T-cell (primary cell): ENCODE measurements at regions not wholly inside any gene's neighbourhood (a gene's known extent, or its start where the extent isn't known, plus 50 kb on each side); places are given as distances from the start of the nearest gene placed in this dataset.

ENCODE experiments used
- ATAC-seq, 4 experiments: fragments of 200-7000 bp in 3 of 4; fragments of 150-1000 bp in 1 of 4; cut with Tn5 transposase; replicated peaks in 1 of 4; 1 replicate in 3 of 4; 2 replicates in 1 of 4; pipeline ENCODE4 v1.10.0; 2021; ENCODE audit warnings: moderate library complexity in 3 of 4, mild to moderate bottlenecking in 2 of 4, moderate number of reproducible peaks in 1 of 4
- CTCF ChIA-PET, 2 donors: fragments of 300-600 bp; sonication (Branson Sonifier 250); formaldehyde crosslinking; loops; one replicate each; lab custom pipeline; 2022; ENCODE audit warnings: antibody characterized with exemption in 2 of 2; lab: Charles Lee
- POLR2A ChIA-PET, 2 donors: fragments of 300-600 bp; sonication (Branson Sonifier 250); formaldehyde crosslinking; loops; one replicate each; lab custom pipeline; 2022; ENCODE audit warnings: antibody characterized with exemption in 2 of 2; lab: Charles Lee
- DNase-seq, 35 experiments: peaks; one replicate each; pipeline versions ENCODE4 v3.0.0 to v3.0.0-alpha.2; 2013 to 2023
- H3K27ac ChIP-seq: one replicate; pipeline ENCODE4 v1.5.1; 2013; ENCODE audit warnings: low read length
- H3K27me3 ChIP-seq, 2 experiments: replicated peaks in 1 of 2; 1 replicate in 1 of 2; 2 replicates in 1 of 2; pipeline versions ENCODE4 v1.6.1 to v1.7.0; 2013; ENCODE audit warnings: low read length in 1 of 2, mixed read lengths in 1 of 2; ENCODE audit not compliant: control insufficient read depth in 2 of 2, insufficient read depth in 2 of 2; ENCODE audit errors: extremely low read depth in 1 of 2
- H3K36me3 ChIP-seq, 2 donors: 1 replicate in 1 of 2; 2 replicates in 1 of 2; pipeline versions ENCODE4 v1.6.1 to v1.7.0; 2013; ENCODE audit warnings: low read length in 1 of 2; ENCODE audit not compliant: control insufficient read depth in 2 of 2, insufficient read depth in 1 of 2; ENCODE audit errors: extremely low read depth in 1 of 2
- H3K4me1 ChIP-seq, 2 experiments: 1 replicate in 1 of 2; 2 replicates in 1 of 2; pipeline versions ENCODE4 v1.6.1 to v1.7.0; 2013; ENCODE audit warnings: low read length in 2 of 2, mixed read lengths in 1 of 2; ENCODE audit not compliant: insufficient read depth in 2 of 2, control insufficient read depth in 1 of 2; ENCODE audit errors: extremely low read depth in 1 of 2
- H3K4me3 ChIP-seq, 2 donors: 1 replicate in 1 of 2; 2 replicates in 1 of 2; pipeline versions ENCODE4 v1.5.1 to v1.7.0; 2013; ENCODE audit warnings: mild to moderate bottlenecking in 2 of 2, low read length in 1 of 2, moderate library complexity in 1 of 2; ENCODE audit not compliant: control insufficient read depth in 1 of 2; ENCODE audit errors: extremely low read depth in 1 of 2
- H3K9me3 ChIP-seq: 2 replicates; pipeline ENCODE4 v1.7.0; 2013
- H3K27ac Mint-ChIP-seq, 2 donors: one replicate each; pipeline ENCODE4 v1.8.0; 2020 to 2021; ENCODE audit warnings: mild to moderate bottlenecking in 2 of 2, mixed read lengths in 2 of 2
- H3K27me3 Mint-ChIP-seq, 2 donors: one replicate each; pipeline ENCODE4 v1.8.0; 2021 to 2022; ENCODE audit warnings: mixed read lengths in 2 of 2
- H3K36me3 Mint-ChIP-seq: one replicate; pipeline ENCODE4 v1.8.0; 2021; ENCODE audit warnings: mixed read lengths
- H3K4me1 Mint-ChIP-seq, 3 donors: one replicate each; pipeline ENCODE4 v1.8.0; 2020 to 2022; ENCODE audit warnings: mixed read lengths in 3 of 3, mild to moderate bottlenecking in 1 of 3
- H3K4me3 Mint-ChIP-seq, 3 donors: one replicate each; pipeline ENCODE4 v1.8.0; 2020 to 2022; ENCODE audit warnings: mild to moderate bottlenecking in 3 of 3, mixed read lengths in 3 of 3, moderate library complexity in 3 of 3
- H3K9me3 Mint-ChIP-seq, 3 donors: one replicate each; pipeline ENCODE4 v1.8.0; 2020 to 2022; ENCODE audit warnings: mixed read lengths in 3 of 3
- WGBS: methylation state at CpG from one replicate; pipeline ENCODE4 v1.1.5; 2013; ENCODE audit warnings: missing lambda C conversion rate; ENCODE audit not compliant: insufficient coverage; 5-methylcytosine and 5-hydroxymethylcytosine counted together

DNA sequence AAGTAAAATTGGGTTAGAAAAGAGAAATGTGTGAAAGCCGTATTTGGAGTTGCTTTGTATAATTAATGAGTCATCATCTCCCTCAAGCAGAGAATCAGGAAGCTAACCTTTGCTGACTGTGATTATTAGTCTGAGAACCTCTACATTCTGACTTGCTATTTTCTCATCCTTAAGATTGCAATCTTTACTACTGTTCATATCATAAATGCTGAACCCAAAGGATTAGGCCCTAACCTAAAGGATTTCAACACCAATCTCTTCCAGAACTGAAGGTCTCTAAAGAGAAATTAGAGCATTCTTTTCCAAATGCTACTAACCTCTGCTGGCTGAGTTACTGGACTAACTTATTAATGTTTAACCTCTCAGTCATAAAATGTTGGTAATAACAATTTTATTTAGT is 538.1 kb upstream of the MEF2C start:
- ATAC-seq (no peak), DNase-seq (no peak)
- Mint-ChIP-seq H3K4me1 (no peaks in the 10 kb centered on the region), H3K27ac (no peak overlapping the region), H3K27me3 (no peaks in the 10 kb centered on the region), H3K9me3 (peaks cover 0 to 27% (median 2%) of the 10 kb centered on the region in 3 donors), H3K36me3 (no peaks in the 10 kb centered on the region), H3K4me3 (no peak overlapping the region)
- ChIA-PET CTCF (no interaction called here), POLR2A (no interaction called here)
- H3K4me1 ChIP-seq = peaks cover 0 to 13% of the 10 kb centered on the region in 2 experiments
- no peak overlapping the region for H3K27ac ChIP-seq
- no peaks in the 10 kb centered on the region for H3K27me3 ChIP-seq
- no peaks in the 10 kb centered on the region for H3K36me3 ChIP-seq
- WGBS = no CpG with 5 or more reads among the region's 1 CpG
- H3K9me3 ChIP-seq = no peaks in the 10 kb centered on the region
- H3K4me3 ChIP-seq = no peak overlapping the region

DNA sequence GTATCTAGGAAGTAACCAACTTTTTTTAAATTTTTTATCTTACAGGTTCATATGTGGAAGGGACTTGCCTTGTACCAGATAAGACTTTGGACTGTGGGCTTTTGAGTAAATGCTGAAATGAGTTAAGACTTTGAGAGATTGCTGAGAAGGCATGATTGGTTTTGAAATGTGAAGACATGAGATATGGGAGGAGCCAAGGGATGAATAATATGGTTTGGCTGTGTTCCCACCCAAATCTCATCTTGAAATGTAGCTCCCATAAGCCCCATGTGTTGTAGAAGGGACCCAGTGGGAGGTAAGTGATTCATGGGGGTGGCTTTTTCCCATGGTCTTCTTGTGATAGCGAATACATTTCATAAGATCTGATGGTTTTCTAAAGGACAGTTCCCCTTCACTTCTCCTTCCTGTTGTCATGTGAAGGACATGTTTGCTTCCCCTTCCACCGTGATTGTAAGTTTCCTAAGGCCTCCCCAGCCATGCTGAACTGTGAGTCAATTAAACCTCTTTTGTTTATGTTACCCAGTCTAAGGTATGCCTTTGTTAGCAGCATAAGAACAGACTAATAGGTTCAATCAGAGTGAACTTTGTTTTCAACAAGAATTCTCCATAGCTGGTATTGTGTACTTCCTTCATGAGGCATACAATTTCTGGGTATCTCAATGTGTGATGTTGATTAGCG is 535.6 kb upstream of the MEF2C start:
- Histone ChIP-seq H3K27me3 (no peaks in the 10 kb centered on the region), H3K36me3 (no peaks in the 10 kb centered on the region), H3K4me1 (no peaks in the 10 kb centered on the region), H3K27ac (no peak overlapping the region), H3K9me3 (no peaks in the 10 kb centered on the region), H3K4me3 (no peak overlapping the region)
- no peak overlapping the region for H3K4me3 Mint-ChIP-seq
- ATAC-seq (no peak), DNase-seq (no peak)
- ChIA-PET CTCF (no interaction called here), POLR2A (no interaction called here)
- peaks cover 0 to 28% (median 2%) of the 10 kb centered on the region in 3 donors for H3K9me3 Mint-ChIP-seq
- no peak overlapping the region for H3K27ac Mint-ChIP-seq
- no peaks in the 10 kb centered on the region for H3K27me3 Mint-ChIP-seq
- WGBS = 80% methylated on average over 1 of the region's 3 CpGs
- H3K4me1 Mint-ChIP-seq = no peaks in the 10 kb centered on the region
- H3K36me3 Mint-ChIP-seq = no peaks in the 10 kb centered on the region

DNA sequence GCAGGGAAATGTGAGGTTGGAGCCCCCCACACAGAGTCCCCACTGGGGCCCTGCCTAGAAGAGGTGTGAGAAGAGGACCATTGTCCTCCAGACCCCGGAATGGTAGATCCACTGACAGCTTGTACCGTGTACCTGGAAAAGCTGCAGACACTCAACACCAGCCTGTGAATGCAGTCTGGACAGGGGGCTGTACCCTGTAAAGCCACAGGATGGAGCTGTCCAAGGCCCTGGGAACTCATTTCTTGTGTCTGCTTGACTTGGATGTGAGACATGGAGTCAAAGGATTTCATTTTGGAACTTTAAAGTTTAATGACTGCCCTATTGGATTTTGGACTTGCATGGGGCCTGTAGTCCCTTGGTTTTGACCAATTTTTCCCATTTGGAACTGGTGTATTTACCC is 535.0 kb upstream of the MEF2C start:
- H3K4me3 Mint-ChIP-seq = no peak overlapping the region
- no peaks in the 10 kb centered on the region for H3K4me1 ChIP-seq
- H3K4me1 Mint-ChIP-seq = no peaks in the 10 kb centered on the region
- H3K4me3 ChIP-seq = no peak overlapping the region
- H3K27ac ChIP-seq = no peak overlapping the region
- no peaks in the 10 kb centered on the region for H3K36me3 Mint-ChIP-seq
- H3K9me3 Mint-ChIP-seq = peaks cover 0 to 26% (median 2%) of the 10 kb centered on the region in 3 donors
- WGBS = 81% methylated on average over 2 of the region's 2 CpGs
- H3K9me3 ChIP-seq = no peaks in the 10 kb centered on the region
- CTCF ChIA-PET = no interaction called here
- DNase-seq (no peak), ATAC-seq (no peak)
- no peaks in the 10 kb centered on the region for H3K36me3 ChIP-seq
- no peaks in the 10 kb centered on the region for H3K27me3 ChIP-seq
- no peaks in the 10 kb centered on the region for H3K27me3 Mint-ChIP-seq
- POLR2A ChIA-PET = no interaction called here
- no peak overlapping the region for H3K27ac Mint-ChIP-seq

DNA sequence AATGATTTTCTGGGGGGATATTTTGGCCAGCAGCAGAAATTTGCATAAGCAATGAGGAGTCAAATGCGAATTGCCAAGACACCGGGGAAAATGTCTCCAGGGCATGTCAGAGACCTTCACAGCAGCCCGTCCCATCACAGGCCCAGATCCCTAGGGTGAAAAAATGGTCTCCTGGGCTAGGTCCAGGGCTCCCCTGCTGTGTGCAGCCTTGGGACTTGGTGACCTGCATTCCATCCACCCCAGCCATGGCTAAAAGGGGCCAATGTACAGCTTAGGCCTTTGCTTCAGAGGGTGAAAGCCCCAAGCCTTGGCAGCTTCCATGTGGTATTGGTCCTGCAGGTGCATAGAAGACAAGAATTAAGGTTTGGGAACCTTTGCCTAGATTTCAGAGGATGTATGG is 534.5 kb upstream of the MEF2C start:
- POLR2A ChIA-PET = no interaction called here
- 85% methylated on average over 3 of the region's 3 CpGs for WGBS
- ATAC-seq = no peak

DNA sequence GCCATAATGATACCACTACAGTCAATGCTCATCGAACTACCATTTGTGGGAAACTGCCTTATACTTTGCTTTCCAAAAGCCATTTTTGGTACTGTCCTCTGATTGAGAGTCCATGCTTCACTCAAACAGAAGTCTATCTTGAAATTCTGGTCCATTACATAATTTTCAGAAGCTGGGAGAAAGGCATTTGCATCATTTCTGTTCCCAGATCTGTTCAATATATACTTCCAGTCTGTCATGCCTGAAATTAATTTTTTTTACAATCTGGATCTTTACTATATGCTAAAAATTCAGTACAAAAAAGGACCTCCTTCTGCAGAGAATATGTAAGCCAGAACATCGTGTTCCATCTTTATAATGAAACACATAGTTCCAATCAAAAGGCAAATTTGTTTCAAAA is 528.9 kb upstream of the MEF2C start:
- no CpG with 5 or more reads among the region's 2 CpGs for WGBS
- no peak for ATAC-seq
- no peak for DNase-seq

More for the DNA sequence above, 534.5 kb upstream of the MEF2C start:
- Mint-ChIP-seq H3K9me3 (peaks cover 0 to 24% (median 4%) of the 10 kb centered on the region in 3 donors), H3K36me3 (no peaks in the 10 kb centered on the region), H3K4me3 (no peak overlapping the region), H3K27me3 (no peaks in the 10 kb centered on the region), H3K4me1 (no peaks in the 10 kb centered on the region), H3K27ac (no peak overlapping the region)
- H3K4me3 ChIP-seq = no peak overlapping the region
- CTCF ChIA-PET = no interaction called here
- no peak overlapping the region for H3K27ac ChIP-seq
- H3K27me3 ChIP-seq = no peaks in the 10 kb centered on the region
- no peaks in the 10 kb centered on the region for H3K4me1 ChIP-seq
- no peak for DNase-seq
- no peaks in the 10 kb centered on the region for H3K9me3 ChIP-seq
- H3K36me3 ChIP-seq = no peaks in the 10 kb centered on the region

DNA sequence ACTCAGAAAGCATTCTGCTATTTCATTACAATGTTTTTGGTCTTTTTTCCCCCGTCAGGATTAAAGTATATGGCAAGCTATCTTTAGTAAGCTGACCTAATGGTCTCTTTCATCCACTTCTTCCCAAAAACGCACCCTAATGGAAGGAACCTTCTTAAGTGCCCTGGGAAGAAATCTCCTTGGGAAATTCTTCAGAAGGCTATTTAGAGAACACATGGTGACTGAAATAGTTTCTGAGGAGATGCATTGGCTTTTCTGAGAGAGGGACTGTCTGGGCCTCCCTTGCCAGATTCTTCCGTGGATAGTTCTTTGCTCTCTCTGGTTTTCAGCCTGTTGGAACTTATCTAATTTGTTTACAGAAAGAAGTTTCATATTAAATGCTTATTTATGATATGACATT is 524.1 kb upstream of the MEF2C start:
- Histone ChIP-seq H3K4me3 (no peak overlapping the region), H3K9me3 (no peaks in the 10 kb centered on the region), H3K27ac (no peak overlapping the region), H3K36me3 (no peaks in the 10 kb centered on the region), H3K27me3 (no peaks in the 10 kb centered on the region), H3K4me1 (no peaks in the 10 kb centered on the region)
- H3K9me3 Mint-ChIP-seq = peaks cover 0 to 5% (median 0%) of the 10 kb centered on the region in 3 donors
- H3K27ac Mint-ChIP-seq = no peak overlapping the region
- ATAC-seq (no peak), DNase-seq (no peak)
- no peaks in the 10 kb centered on the region for H3K36me3 Mint-ChIP-seq
- no CpG with 5 or more reads among the region's 3 CpGs for WGBS
- no peaks in the 10 kb centered on the region for H3K4me1 Mint-ChIP-seq
- H3K4me3 Mint-ChIP-seq = no peak overlapping the region
- POLR2A ChIA-PET = no interaction called here
- CTCF ChIA-PET = interaction anchor here in 1 of 2 donors (0.9 kb wide), 1 partner anchor 1780 kb away, joined by 4 read pairs; no protein-coding TSS in a partner anchor
- H3K27me3 Mint-ChIP-seq = no peaks in the 10 kb centered on the region

More for the DNA sequence above, 528.9 kb upstream of the MEF2C start:
- H3K36me3 ChIP-seq = no peaks in the 10 kb centered on the region
- H3K9me3 ChIP-seq = no peaks in the 10 kb centered on the region
- H3K4me3 Mint-ChIP-seq = no peak overlapping the region
- peaks cover 0 to 15% (median 2%) of the 10 kb centered on the region in 3 donors for H3K9me3 Mint-ChIP-seq
- ChIA-PET POLR2A (no interaction called here), CTCF (no interaction called here)
- no peak overlapping the region for H3K27ac ChIP-seq
- H3K4me3 ChIP-seq = no peak overlapping the region
- no peaks in the 10 kb centered on the region for H3K4me1 ChIP-seq
- no peaks in the 10 kb centered on the region for H3K36me3 Mint-ChIP-seq
- H3K27ac Mint-ChIP-seq = no peak overlapping the region
- H3K27me3 ChIP-seq = no peaks in the 10 kb centered on the region
- H3K27me3 Mint-ChIP-seq = no peaks in the 10 kb centered on the region
- H3K4me1 Mint-ChIP-seq = no peaks in the 10 kb centered on the region
